ENCODE measurements at regions not wholly inside any gene's neighbourhood (a gene's known extent, or its start where the extent isn't known, plus 50 kb on each side); places are given as distances from the start of the nearest gene placed in this dataset.

DNA sequence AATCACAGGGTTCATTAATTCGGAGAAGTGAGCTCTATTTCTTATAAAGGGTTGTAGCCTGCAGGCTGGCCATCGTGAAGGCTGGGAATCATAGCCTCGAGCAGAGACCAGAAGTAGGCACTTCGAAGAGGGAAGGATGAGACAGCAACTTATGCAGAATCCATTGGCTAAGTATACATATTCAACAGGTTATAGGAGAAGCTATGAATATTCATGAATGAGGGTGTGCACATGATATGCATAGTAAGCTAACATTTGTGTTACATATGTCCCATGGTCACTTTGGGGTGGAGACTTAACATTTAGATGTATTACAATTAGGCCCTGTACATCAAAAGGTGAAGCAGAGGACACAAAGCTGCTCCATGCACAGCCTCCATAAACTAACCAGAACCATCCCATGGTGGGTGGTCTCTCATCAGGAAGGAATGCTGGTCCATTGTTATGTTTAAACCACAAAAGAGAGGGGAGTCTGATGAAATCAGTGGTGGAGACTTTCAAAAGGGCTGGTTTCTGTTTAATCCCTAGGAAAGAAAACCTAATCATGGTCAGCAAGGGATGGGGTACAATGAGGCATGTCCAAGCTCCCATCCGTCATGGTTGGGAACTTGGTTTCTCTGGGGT, 80.8 kb upstream of the FHIT start:
- TF ChIP-seq, protein P1, sequence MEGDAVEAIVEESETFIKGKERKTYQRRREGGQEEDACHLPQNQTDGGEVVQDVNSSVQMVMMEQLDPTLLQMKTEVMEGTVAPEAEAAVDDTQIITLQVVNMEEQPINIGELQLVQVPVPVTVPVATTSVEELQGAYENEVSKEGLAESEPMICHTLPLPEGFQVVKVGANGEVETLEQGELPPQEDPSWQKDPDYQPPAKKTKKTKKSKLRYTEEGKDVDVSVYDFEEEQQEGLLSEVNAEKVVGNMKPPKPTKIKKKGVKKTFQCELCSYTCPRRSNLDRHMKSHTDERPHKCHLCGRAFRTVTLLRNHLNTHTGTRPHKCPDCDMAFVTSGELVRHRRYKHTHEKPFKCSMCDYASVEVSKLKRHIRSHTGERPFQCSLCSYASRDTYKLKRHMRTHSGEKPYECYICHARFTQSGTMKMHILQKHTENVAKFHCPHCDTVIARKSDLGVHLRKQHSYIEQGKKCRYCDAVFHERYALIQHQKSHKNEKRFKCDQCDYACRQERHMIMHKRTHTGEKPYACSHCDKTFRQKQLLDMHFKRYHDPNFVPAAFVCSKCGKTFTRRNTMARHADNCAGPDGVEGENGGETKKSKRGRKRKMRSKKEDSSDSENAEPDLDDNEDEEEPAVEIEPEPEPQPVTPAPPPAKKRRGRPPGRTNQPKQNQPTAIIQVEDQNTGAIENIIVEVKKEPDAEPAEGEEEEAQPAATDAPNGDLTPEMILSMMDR (conservative IDR thresholded peaks at IDR 0.05; ENCODE audit: low read length), result no peak
- TF ChIP-seq EZH2phosphoT487 (IDR thresholded peaks at IDR 0.05; ENCODE audit: borderline replicate concordance, low read depth, low read length), result no peak
